HG02610 (cell line): ENCODE measurements at regions not wholly inside any gene's neighbourhood (a gene's known extent, or its start where the extent isn't known, plus 50 kb on each side); places are given as distances from the start of the nearest gene placed in this dataset.
"Not testable (repeated sequence)": the region's sequence is repeated elsewhere in the genome, so short reads cannot be mapped to it uniquely, and the experiment has no call there.

Experiments
- ATAC-seq: cut with Tn5 transposase; IDR thresholded peaks from one replicate; pipeline ENCODE4 v1.9.1; 2021; ENCODE audit warnings: mild to moderate bottlenecking, moderate library complexity; ENCODE audit not compliant: unreplicated experiment

DNA sequence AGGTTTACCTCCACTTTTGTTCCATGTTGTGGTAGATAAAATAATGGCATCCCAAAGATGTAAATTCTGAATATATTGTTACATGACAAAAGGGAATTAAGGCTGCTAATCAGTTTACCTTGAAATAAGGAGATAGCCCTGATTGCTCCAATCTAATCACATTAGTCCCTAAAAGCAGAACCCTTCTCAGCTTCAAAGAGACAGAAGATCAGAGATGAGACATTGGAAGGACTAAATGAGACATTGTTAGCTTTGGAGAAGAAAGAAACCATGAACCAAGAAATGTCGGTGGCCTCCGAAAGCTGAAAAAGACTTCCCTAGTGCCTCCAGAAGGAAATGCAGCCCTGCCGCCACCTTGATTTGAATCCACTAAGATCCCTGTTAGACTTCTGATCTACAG lies 82.8 kb upstream of the PARP8 start:
- no peak for ATAC-seq

DNA sequence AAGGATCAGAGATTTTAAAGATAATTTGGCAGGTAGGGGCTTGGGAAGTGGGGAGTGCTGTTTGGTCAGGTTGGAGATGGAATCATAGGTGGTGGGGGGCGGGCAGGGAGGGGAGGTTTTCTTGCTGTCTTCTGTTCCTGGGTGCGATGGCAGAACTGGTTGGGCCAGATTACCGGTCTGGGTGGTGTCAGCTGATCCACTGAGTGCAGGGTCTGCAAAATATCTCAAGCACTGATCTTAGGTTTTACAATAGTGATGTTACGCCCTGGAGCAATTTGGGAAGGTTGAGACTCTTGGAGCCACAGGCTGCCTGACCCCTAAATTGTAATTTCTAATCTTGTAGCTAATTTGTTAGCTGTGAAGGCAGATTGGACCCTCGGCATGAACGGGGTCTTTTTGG lies 78.0 kb upstream of the PARP8 start:
- ATAC-seq = not testable (repeated sequence)

DNA sequence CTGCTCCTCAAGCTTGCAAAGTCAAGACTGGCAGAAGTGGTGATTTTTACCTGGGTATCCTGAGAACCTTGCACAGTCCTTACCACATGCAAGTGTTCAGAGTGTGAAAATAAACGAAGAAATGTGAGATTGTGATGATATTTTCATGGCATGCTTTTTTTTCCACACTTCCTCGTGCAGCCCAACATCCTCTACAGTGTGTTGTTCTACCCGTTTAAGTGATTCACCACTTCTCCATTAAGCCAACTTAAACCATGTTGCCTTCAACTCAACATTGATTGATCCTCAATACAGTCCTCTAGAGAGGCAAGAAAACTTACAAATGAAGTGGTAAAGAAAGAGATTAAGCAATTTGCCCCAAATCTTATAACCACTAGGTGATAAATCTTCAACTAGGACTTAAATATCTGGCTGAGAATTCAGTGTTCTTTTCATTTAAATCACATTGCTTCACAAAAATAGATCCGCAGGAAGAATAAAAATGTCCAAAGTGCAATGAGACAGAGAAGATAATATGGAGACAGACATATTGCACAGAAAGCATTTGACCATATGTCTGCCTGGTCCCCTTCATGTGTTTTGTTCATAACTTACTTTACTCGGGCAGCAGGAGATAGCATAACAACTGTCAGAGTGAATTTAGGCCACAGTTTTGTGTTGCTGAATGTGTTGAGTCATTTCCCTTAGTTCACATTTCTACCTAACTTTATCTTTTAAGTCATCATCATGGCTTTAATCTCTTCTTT lies 75.8 kb upstream of the PARP8 start:
- ATAC-seq = not testable (repeated sequence)

DNA sequence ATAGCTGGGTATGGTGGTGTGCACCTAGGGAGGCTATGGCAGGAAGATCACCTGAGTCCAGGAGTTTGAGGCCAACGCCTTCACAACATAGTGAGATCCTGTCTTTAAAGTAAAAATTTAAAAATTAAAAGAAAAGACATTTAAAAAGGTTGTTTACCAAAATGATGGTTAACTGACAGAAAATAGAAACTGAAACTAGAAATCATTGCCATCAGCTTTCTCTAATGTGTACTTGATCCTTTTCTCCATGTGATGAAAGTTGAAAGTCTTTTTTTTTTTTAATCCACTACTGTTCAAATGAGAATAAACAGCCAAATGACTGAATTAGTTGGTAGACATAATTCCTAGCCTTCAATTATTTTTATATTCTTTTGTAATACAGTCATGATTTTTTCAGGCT lies 75.1 kb upstream of the PARP8 start:
- not testable (repeated sequence) for ATAC-seq

DNA sequence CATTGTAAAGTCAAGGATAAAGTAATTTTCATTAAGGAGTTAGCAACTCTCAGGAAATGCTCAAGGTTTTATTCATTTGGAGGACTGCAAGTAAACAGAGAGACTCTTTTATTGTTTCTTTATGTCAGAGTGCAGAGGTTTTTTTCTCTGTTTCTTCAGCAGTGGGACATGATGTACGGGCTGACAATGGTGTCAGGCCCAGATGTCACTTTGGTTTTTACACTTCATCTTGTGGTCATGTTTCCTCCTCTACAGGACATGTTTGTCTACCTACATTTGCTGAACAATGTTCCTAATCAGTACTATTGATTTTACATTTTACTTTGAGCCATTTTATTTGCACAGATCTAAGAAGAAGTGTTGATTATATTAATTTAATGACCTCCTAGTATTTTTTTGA lies 72.8 kb upstream of the PARP8 start:
- ATAC-seq = no peak

DNA sequence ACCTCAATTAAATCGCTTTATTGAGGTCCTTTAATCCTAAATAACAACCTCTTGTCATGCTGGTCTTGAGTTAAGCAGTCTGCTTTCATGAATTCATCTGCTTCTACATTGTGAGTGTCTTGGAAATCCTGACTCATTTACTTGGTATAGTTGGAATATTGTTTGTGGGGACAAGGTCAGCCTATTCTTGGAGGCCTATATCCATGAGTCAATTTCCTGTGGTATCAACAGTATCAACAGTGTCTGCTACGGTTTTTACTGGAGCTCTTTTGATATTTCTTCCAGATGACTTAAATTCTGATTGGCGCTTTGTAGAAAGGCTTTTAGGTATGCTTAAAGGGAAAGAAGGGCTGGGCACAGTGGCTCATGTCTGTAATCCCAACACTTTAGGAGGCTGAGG lies 71.2 kb upstream of the PARP8 start:
- no peak for ATAC-seq

DNA sequence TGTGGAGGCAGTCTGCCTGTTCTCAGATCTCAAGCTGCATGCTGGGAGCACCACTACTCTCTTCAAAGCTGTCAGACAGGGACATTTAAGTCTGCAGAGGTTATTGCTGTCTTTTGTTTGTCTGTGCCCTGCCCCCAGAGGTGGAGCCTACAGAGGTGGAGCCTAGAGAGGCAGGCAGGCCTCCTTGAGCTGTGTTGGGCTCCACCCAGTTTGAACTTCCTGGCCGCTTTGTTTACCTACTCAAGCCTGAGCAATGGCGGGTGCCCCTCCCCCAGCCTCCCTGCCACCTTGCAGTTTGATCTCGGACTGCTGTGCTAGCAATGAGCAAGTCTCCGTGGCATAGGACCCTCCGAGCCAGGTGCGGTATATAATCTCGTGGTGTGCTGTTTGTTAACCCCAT lies 64.9 kb upstream of the PARP8 start:
- ATAC-seq = not testable (repeated sequence)

DNA sequence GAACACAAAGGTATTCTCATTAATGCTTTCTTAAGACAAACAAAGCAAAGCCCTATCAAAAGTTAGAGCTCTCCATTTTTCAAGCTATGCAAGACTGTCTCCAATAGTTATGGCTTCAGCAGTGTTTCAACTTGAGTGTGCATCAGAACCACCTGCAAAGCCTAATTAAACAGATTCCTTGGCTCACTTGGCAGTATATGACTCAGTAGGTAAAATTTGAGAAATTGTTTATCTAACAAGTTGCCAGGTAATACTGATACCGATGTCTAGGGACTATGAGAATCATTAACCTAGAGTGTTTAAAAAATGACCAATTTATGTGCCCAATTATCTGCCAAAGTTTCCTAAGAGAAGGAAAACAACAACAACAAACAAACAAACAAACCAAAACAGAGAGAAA lies 60.3 kb upstream of the PARP8 start:
- ATAC-seq = no peak

DNA sequence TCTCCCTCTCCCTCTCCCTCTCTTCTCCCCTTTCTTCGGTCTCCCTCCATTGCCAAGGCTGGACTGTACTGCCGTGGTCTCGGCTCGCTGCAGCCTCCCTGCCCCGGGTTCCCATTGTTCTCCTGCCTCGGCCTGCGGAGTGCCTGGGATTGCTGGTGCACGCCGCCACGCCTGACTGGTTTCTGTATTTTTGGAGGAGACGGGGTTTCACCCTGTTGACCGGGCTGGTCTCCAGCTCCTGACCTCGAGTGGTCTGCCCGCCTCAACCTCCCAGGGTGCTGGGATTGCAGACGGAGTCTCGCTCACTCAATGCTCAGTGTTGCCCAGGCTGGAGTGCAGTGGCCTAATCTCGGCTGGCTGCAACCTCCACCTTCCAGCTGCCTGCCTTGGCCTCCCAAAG lies 59.0 kb upstream of the PARP8 start:
- ATAC-seq = not testable (repeated sequence)

DNA sequence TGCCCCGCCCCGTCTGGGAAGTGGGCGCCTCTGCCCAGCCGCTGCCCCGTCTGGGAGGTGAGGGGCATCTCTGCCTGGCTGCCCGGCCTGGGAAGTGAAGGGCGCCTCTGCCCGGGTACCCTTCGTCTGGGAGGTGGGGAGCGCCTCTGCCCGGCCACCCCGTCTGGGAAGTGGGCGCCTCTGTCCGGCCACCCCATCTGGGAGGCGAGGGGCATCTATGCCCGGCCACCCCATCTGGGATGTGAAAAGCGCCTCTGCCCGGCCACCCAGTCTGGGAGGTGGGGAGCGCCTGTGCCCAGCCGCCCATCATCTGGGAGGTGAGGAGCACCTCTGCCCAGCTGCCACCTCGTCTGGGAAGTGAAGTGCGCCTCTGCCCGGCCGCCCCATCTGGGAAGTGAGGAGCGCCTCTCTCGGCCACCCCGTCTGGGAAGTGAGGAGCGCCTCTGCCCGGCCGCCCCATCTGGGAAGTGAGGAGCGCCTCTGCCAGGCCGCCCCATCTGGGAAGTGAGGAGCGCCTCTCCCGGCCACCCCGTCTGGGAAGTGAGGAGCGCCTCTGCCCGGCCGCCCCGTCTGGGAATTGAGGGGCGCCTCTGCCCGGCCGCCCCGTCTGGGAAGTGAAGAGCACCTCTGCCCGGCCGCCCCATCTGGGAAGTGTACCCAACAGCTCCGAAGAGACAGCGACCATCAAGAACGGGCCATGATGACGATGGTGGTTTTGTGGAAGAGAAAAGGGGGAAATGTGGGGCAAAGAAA lies 58.3 kb upstream of the PARP8 start:
- not testable (repeated sequence) for ATAC-seq

DNA sequence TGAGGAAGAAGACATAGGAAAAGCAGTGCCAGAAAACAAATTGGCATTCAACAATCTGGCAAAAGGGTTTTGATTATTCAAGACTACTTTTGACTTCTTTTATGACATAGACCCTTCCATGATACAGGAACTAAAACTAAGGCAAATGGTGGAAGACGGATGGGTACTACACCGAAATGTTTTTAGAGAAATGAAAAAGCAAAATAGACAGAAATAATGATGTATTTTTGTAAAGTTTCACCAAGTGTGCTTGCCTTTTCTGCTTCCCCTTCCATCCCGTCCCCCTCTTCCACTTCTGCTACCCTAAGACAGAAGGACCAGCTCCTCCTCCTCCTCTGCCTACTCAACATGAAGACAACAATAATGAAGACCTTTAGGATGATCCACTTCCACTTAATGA lies 53.4 kb upstream of the PARP8 start:
- not testable (repeated sequence) for ATAC-seq
